Neuronal stem cell (in vitro differentiated cells): ENCODE measurements at regions not wholly inside any gene's neighbourhood (a gene's known extent, or its start where the extent isn't known, plus 50 kb on each side); places are given as distances from the start of the nearest gene placed in this dataset.
A peak's percentile ranks its signal among the peaks of the same experiment; 100 is the strongest.

Source experiments
- DNase-seq: peaks from one replicate; pipeline ENCODE4 v3.0.0-alpha.2; 2013; ENCODE audit warnings: low spot score
- H2AFZ ChIP-seq: one replicate; pipeline ENCODE4 v1.6.1; 2013; ENCODE audit warnings: mild to moderate bottlenecking, low read length, inconsistent platforms
- H2AK5ac ChIP-seq: 2 replicates; pipeline ENCODE4 v1.6.1; 2013; ENCODE audit warnings: low read depth, mild to moderate bottlenecking, inconsistent platforms, low read length, moderate library complexity, mixed read lengths
- H2BK120ac ChIP-seq: 2 replicates; pipeline ENCODE4 v1.6.1; 2013; ENCODE audit warnings: low read depth, mild to moderate bottlenecking, inconsistent platforms, low read length, moderate library complexity, mixed read lengths
- H2BK12ac ChIP-seq: one replicate; pipeline ENCODE4 v1.6.1; 2013; ENCODE audit warnings: low read length, inconsistent platforms
- H2BK15ac ChIP-seq: 2 replicates; pipeline ENCODE4 v1.6.1; 2013; ENCODE audit warnings: mild to moderate bottlenecking, low read length, inconsistent platforms, mixed read lengths
- H2BK5ac ChIP-seq: one replicate; pipeline ENCODE4 v1.6.1; 2013; ENCODE audit warnings: inconsistent platforms, mild to moderate bottlenecking, low read length, moderate library complexity
- H3K14ac ChIP-seq: one replicate; pipeline ENCODE4 v1.6.1; 2013; ENCODE audit warnings: low read length, inconsistent platforms
- H3K18ac ChIP-seq: 2 replicates; pipeline ENCODE4 v1.6.1; 2013; ENCODE audit warnings: low read length, inconsistent platforms
- H3K23ac ChIP-seq: 2 replicates; pipeline ENCODE4 v1.6.1; 2013; ENCODE audit warnings: low read depth, mild to moderate bottlenecking, mixed read lengths, low read length, inconsistent platforms; ENCODE audit not compliant: poor library complexity
- H3K27ac ChIP-seq: replicated peaks from 3 replicates; pipeline ENCODE4 v1.5.1; 2013; ENCODE audit warnings: low read length, inconsistent platforms
- H3K27me3 ChIP-seq, 3 experiments: 2 replicates each; pipeline ENCODE4 v1.6.1; 2013; ENCODE audit warnings: low read length in 3 of 3, mild to moderate bottlenecking in 2 of 3, inconsistent platforms in 1 of 3, low read depth in 1 of 3, mixed read lengths in 1 of 3, moderate library complexity in 1 of 3; ENCODE audit not compliant: control insufficient read depth in 3 of 3, insufficient read depth in 3 of 3
- H3K36me3 ChIP-seq, 2 donors: replicated peaks in 1 of 2; 2 replicates each; pipeline ENCODE4 v1.6.1; 2013; ENCODE audit warnings: low read length in 2 of 2; ENCODE audit not compliant: control insufficient read depth in 2 of 2, insufficient read depth in 2 of 2
- H3K4ac ChIP-seq: 2 replicates; pipeline ENCODE4 v1.6.1; 2013; ENCODE audit warnings: inconsistent platforms, mild to moderate bottlenecking, low read length, moderate library complexity
- H3K4me1 ChIP-seq, 2 donors: 1 replicate in 1 of 2; 2 replicates in 1 of 2; pipeline ENCODE4 v1.6.1; 2013; ENCODE audit warnings: low read length in 2 of 2, low read depth in 1 of 2; ENCODE audit not compliant: control insufficient read depth in 2 of 2, insufficient read depth in 1 of 2
- H3K4me2 ChIP-seq: one replicate; pipeline ENCODE4 v1.6.1; 2013; ENCODE audit warnings: mild to moderate bottlenecking, low read length, inconsistent platforms; ENCODE audit not compliant: insufficient read depth, poor library complexity, severe bottlenecking
- H3K4me3 ChIP-seq, 2 donors: 2 replicates each; pipeline ENCODE4 v1.5.1; 2013; ENCODE audit warnings: low read length in 2 of 2, mild to moderate bottlenecking in 2 of 2, inconsistent platforms in 1 of 2, moderate library complexity in 1 of 2
- H3K79me1 ChIP-seq: one replicate; pipeline ENCODE4 v1.6.1; 2013; ENCODE audit warnings: low read depth, mild to moderate bottlenecking, inconsistent platforms, low read length, moderate library complexity
- H3K9ac ChIP-seq: one replicate; pipeline ENCODE4 v1.6.1; 2013; ENCODE audit warnings: mild to moderate bottlenecking, low read depth, low read length, inconsistent platforms; ENCODE audit not compliant: poor library complexity
- H3K9me3 ChIP-seq, 2 donors: replicated peaks in 1 of 2; 2 replicates each; pipeline versions ENCODE3 to v1.6.1; 2013; ENCODE audit warnings: low read length in 2 of 2, mild to moderate bottlenecking in 2 of 2, inconsistent platforms in 1 of 2, low read depth in 1 of 2, mixed read lengths in 1 of 2, moderate library complexity in 1 of 2; ENCODE audit not compliant: control insufficient read depth in 2 of 2, insufficient read depth in 1 of 2
- H4K8ac ChIP-seq: one replicate; pipeline ENCODE4 v1.6.1; 2013; ENCODE audit warnings: low read depth, mild to moderate bottlenecking, inconsistent platforms, low read length, moderate library complexity
- H4K91ac ChIP-seq: one replicate; pipeline ENCODE4 v1.6.1; 2013; ENCODE audit warnings: low read length, low read depth, mild to moderate bottlenecking, inconsistent platforms; ENCODE audit not compliant: poor library complexity
- WGBS, 2 donors: extraction: QIAGEN DNeasy Blood & Tissue Kit; methylation state at CpG; one replicate each; pipeline ENCODE4 v1.1.7; 2013; ENCODE audit warnings: missing lambda C conversion rate in 2 of 2, mixed read lengths in 1 of 2; ENCODE audit not compliant: insufficient read length in 2 of 2, insufficient replicate concordance in 1 of 2; ENCODE audit errors: extremely low coverage in 2 of 2; 5-methylcytosine and 5-hydroxymethylcytosine counted together

DNA sequence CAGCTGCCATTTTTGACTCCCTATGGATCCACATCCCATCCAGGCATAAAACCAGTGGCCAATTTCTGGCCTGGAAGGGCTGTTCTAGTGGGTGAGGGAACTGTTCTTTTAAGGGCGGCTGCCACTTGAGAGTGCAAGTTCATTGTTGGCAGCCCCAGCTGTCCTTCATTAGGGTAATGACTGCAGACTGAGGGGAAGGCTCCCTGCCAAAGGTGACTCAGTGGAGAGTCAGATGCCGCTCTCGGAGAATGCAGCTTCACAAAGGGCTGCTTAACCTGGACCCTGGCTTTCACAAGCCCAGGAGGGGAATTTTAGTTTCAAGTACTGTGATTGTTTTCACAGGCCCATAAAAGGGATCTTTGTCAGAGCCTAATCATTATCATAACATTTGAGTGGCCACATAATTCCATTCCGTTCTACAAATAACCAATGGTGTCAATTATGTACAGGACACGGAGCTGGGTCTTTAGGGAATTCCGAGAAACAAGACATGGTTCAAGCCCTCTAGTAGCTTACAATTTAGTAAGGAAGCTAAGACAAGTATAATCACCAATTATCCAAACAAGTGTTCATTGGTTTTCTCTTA, 235.7 kb downstream of the CDCA7 start:
- no peak overlapping the region for H3K4me2 ChIP-seq
- H3K4me3 ChIP-seq: no peak overlapping the region
- no peak overlapping the region for H2BK5ac ChIP-seq
- no peak for DNase-seq
- H3K4me1 ChIP-seq: peaks cover 0 to 6% of the 10 kb centered on the region in 2 donors
- H3K79me1 ChIP-seq: no peaks in the 10 kb centered on the region
- no CpG with 5 or more reads among the region's 6 CpGs for WGBS, 2 donors
- peaks cover 5 to 31% of the 10 kb centered on the region in 2 donors for H3K9me3 ChIP-seq
- no peak overlapping the region for H3K14ac ChIP-seq
- no peak overlapping the region for H2BK12ac ChIP-seq
- H3K18ac ChIP-seq: no peak overlapping the region
- H3K9ac ChIP-seq: no peak overlapping the region
- no peak overlapping the region for H2BK120ac ChIP-seq
- H3K27ac ChIP-seq: no peak overlapping the region
- no peak overlapping the region for H3K23ac ChIP-seq
- peak overlapping the region; percentile 39 for H2AFZ ChIP-seq
- no peak overlapping the region for H3K4ac ChIP-seq
- no peak overlapping the region for H2AK5ac ChIP-seq
- no peaks in the 10 kb centered on the region for H3K36me3 ChIP-seq
- H3K27me3 ChIP-seq: no peaks in the 10 kb centered on the region
- no peak overlapping the region for H2BK15ac ChIP-seq
- no peak overlapping the region for H4K8ac ChIP-seq
- no peak overlapping the region for H4K91ac ChIP-seq

DNA sequence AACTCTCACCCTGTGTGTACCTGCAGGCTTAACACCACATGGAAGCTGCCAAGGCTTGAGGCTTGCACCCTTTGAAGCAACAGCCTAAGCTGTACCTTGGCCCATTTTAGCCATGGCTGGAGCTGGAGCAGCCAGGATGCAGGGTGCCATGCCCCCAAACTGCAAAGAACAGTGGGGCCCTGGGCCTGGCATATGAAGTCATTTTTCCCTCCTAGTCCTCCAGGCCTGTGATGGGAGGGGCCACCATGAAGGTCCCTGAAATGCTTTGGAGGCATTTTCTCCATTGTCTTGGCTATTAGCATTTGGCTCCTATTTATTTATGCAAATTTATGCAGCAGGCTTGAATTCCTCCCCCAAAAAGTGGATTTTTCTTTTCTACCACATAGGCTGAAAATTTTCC, 238.4 kb downstream of the CDCA7 start:
- H3K4ac ChIP-seq: no peak overlapping the region
- H2BK120ac ChIP-seq: no peak overlapping the region
- H4K91ac ChIP-seq: no peak overlapping the region
- no peak for DNase-seq
- no peak overlapping the region for H2BK5ac ChIP-seq
- H4K8ac ChIP-seq: no peak overlapping the region
- H3K79me1 ChIP-seq: no peaks in the 10 kb centered on the region
- H3K4me3 ChIP-seq: no peak overlapping the region
- H2BK12ac ChIP-seq: no peak overlapping the region
- peaks cover 0 to 6% of the 10 kb centered on the region in 2 donors for H3K4me1 ChIP-seq
- H3K4me2 ChIP-seq: no peak overlapping the region
- no peak overlapping the region for H3K27ac ChIP-seq
- no peaks in the 10 kb centered on the region for H3K36me3 ChIP-seq
- no peak overlapping the region for H2AFZ ChIP-seq
- H3K27me3 ChIP-seq: no peaks in the 10 kb centered on the region
- no peak overlapping the region for H3K14ac ChIP-seq
- no peak overlapping the region for H2AK5ac ChIP-seq
- H2BK15ac ChIP-seq: no peak overlapping the region
- H3K18ac ChIP-seq: no peak overlapping the region
- H3K9ac ChIP-seq: no peak overlapping the region
- no peak overlapping the region for H3K23ac ChIP-seq
- peaks cover 5 to 31% of the 10 kb centered on the region in 2 donors for H3K9me3 ChIP-seq

DNA sequence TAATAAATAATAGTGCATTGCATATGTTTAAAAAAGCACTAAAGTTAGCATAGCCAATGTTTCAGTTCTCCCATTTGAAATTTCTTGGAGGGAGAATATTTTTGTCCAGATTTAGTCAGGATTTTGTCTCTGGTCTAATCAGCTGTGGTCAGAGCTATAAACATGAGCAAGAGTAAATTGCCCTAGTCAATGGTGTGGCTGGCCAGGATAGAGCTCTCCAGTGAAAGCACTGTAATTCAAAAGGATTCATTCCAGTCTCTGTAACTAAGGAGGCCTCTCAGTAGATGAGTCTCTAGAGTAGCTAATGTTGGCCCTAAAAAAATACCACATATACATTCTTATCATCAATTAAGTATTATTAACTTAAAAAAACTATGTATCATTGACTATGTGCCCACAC, 241.6 kb downstream of the CDCA7 start:
- H3K27me3 ChIP-seq: no peaks in the 10 kb centered on the region
- no peak overlapping the region for H2BK5ac ChIP-seq
- DNase-seq: no peak

DNA sequence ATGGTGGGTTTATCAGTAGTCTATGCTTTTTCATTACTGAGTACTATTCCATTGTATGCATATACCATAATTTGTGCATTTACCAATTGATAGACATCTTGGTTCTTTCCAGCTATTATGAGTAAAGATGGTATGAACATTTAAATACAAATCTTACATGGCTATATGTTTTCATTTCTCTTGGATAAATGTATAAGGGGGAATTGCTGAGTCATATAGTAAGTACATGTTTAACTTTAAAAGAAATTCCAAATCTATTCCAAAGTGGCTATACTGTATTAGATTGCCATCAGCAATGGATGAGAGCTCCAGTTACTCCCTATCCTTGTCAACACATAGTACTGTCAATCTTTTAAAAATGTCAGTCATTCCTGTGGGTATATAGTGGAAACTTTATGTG, 243.9 kb downstream of the CDCA7 start:
- H3K14ac ChIP-seq: no peak overlapping the region
- no peak overlapping the region for H3K9ac ChIP-seq
- H3K4me1 ChIP-seq: no peaks in the 10 kb centered on the region
- H2AFZ ChIP-seq: no peak overlapping the region
- no peak overlapping the region for H4K91ac ChIP-seq
- H3K27me3 ChIP-seq: no peaks in the 10 kb centered on the region
- no peak overlapping the region for H3K4me3 ChIP-seq
- no peak overlapping the region for H2BK120ac ChIP-seq
- H2BK15ac ChIP-seq: no peak overlapping the region
- no peak overlapping the region for H4K8ac ChIP-seq
- H2AK5ac ChIP-seq: no peak overlapping the region
- no peak overlapping the region for H3K4ac ChIP-seq
- H3K9me3 ChIP-seq: peaks cover 0 to 24% of the 10 kb centered on the region in 2 donors
- H3K18ac ChIP-seq: no peak overlapping the region
- no peak overlapping the region for H3K4me2 ChIP-seq
- no peaks in the 10 kb centered on the region for H3K79me1 ChIP-seq
- H3K23ac ChIP-seq: no peak overlapping the region
- H2BK12ac ChIP-seq: no peak overlapping the region
- no peaks in the 10 kb centered on the region for H3K36me3 ChIP-seq
- H2BK5ac ChIP-seq: no peak overlapping the region
- no peak overlapping the region for H3K27ac ChIP-seq
- no peak for DNase-seq

More for the DNA sequence above, 241.6 kb downstream of the CDCA7 start:
- Histone ChIP-seq H2BK15ac (no peak overlapping the region), H3K4ac (no peak overlapping the region), H2AFZ (no peak overlapping the region), H3K14ac (no peak overlapping the region), H3K4me3 (no peak overlapping the region), H2AK5ac (no peak overlapping the region), H3K36me3 (no peaks in the 10 kb centered on the region), H3K23ac (no peak overlapping the region), H4K91ac (no peak overlapping the region), H3K27ac (no peak overlapping the region), H3K9ac (no peak overlapping the region), H4K8ac (no peak overlapping the region), H3K4me2 (no peak overlapping the region), H3K9me3 (peaks cover 5 to 34% of the 10 kb centered on the region in 2 donors), H2BK12ac (no peak overlapping the region), H3K18ac (no peak overlapping the region), H2BK120ac (no peak overlapping the region), H3K79me1 (no peaks in the 10 kb centered on the region), H3K4me1 (no peaks in the 10 kb centered on the region)
